Stimulated activated CD4-positive, alpha-beta T cell treated with anti-CD3 and anti-CD28 coated beads, Interleukin-12 subunit alpha, Interleukin-12 subunit beta, amount 100 ng/mL, for 48 hours (primary cell): ENCODE measurements at regions not wholly inside any gene's neighbourhood (a gene's known extent, or its start where the extent isn't known, plus 50 kb on each side); places are given as distances from the start of the nearest gene placed in this dataset.

Experiments
- DNase-seq, 3 donors: peaks; one replicate each; pipeline ENCODE4 v3.0.0-alpha.2; 2020; ENCODE audit warnings: low read depth in 2 of 3, low spot score in 1 of 3

- DNase-seq: no peak
These were observed 538.0 kb upstream of the CAMK1G start for GRCh38 chr1:209045331-209046057.

- DNase-seq: no peak
These were observed 537.5 kb upstream of the CAMK1G start for GRCh38 chr1:209046058-209046417.

- no peak for DNase-seq
These were observed 536.6 kb upstream of the CAMK1G start for GRCh38 chr1:209046935-209047334.

GRCh38 chr1:209048941-209049669 is 534.4 kb upstream of the CAMK1G start:
- DNase-seq: no peak

- no peak for DNase-seq
These were observed 531.9 kb upstream of the CAMK1G start for GRCh38 chr1:209051570-209051969.

- DNase-seq: no peak
These were observed 529.9 kb upstream of the CAMK1G start for GRCh38 chr1:209053587-209053986.

- no peak for DNase-seq
These were observed 526.4 kb upstream of the CAMK1G start for GRCh38 chr1:209057083-209057482.

- no peak for DNase-seq
These were observed 525.6 kb upstream of the CAMK1G start for GRCh38 chr1:209057901-209058300.

GRCh38 chr1:209059376-209059775 is 524.1 kb upstream of the CAMK1G start:
- DNase-seq: no peak

- DNase-seq: no peak
These were observed 523.5 kb upstream of the CAMK1G start for GRCh38 chr1:209059981-209060380.

GRCh38 chr1:209062081-209062620 is 521.4 kb upstream of the CAMK1G start:
- no peak for DNase-seq

GRCh38 chr1:209062863-209063262 is 520.7 kb upstream of the CAMK1G start:
- no peak for DNase-seq

GRCh38 chr1:209063767-209064659 is 519.5 kb upstream of the CAMK1G start:
- DNase-seq: no peak

GRCh38 chr1:209064850-209065706 is 518.4 kb upstream of the CAMK1G start:
- DNase-seq: no peak

- no peak for DNase-seq
These were observed 511.0 kb upstream of the CAMK1G start for GRCh38 chr1:209072481-209072880.

GRCh38 chr1:209073879-209074278 is 509.6 kb upstream of the CAMK1G start:
- DNase-seq: no peak

GRCh38 chr1:209074575-209075250 is 508.8 kb upstream of the CAMK1G start:
- DNase-seq: no peak

GRCh38 chr1:209076688-209077087 is 506.8 kb upstream of the CAMK1G start:
- DNase-seq: no peak

- DNase-seq: no peak
These were observed 503.2 kb upstream of the CAMK1G start for GRCh38 chr1:209080170-209080781.
